Fibroblast of villous mesenchyme (primary cell): ENCODE measurements at regions not wholly inside any gene's neighbourhood (a gene's known extent, or its start where the extent isn't known, plus 50 kb on each side); places are given as distances from the start of the nearest gene placed in this dataset.
"Not testable (repeated sequence)": the region's sequence is repeated elsewhere in the genome, so short reads cannot be mapped to it uniquely, and the experiment has no call there.

Source experiments
- DNase-seq: peaks from one replicate; pipeline ENCODE4 v3.0.0-alpha.2; 2010; ENCODE audit warnings: low read depth
- H3K4me3 ChIP-seq: 2 replicates; pipeline ENCODE4 v1.5.1; 2011; ENCODE audit warnings: low read depth, mild to moderate bottlenecking, low read length
- TF ChIP-seq, protein P1 (sequence below): IDR thresholded peaks from 2 replicates; pipeline ENCODE4 v1.5.1; 2012; ENCODE audit warnings: low read depth, mild to moderate bottlenecking, low read length; ENCODE audit not compliant: insufficient read depth

DNA sequence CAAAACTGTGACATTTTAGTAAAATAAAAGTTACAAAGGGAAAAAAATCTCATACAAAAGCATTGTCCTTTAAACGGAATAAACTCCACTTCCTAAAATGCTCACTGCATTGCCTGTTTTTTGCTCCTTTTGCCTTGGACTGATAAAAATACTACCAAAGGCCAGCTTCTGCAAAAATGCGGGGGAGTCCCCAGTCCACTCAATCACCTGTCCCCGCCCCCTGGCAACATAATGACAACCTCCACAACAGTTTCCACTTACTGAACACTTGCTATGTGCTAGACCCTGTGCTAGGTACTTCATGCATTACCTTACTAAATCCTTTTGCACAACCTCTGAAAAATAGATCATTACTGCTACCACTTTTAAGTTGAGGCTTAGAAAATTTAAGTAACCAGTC is 172.7 kb upstream of the CCL2 start:
- no peak overlapping the region for H3K4me3 ChIP-seq
- TF ChIP-seq, protein P1, sequence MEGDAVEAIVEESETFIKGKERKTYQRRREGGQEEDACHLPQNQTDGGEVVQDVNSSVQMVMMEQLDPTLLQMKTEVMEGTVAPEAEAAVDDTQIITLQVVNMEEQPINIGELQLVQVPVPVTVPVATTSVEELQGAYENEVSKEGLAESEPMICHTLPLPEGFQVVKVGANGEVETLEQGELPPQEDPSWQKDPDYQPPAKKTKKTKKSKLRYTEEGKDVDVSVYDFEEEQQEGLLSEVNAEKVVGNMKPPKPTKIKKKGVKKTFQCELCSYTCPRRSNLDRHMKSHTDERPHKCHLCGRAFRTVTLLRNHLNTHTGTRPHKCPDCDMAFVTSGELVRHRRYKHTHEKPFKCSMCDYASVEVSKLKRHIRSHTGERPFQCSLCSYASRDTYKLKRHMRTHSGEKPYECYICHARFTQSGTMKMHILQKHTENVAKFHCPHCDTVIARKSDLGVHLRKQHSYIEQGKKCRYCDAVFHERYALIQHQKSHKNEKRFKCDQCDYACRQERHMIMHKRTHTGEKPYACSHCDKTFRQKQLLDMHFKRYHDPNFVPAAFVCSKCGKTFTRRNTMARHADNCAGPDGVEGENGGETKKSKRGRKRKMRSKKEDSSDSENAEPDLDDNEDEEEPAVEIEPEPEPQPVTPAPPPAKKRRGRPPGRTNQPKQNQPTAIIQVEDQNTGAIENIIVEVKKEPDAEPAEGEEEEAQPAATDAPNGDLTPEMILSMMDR: no peak
- no peak for DNase-seq

DNA sequence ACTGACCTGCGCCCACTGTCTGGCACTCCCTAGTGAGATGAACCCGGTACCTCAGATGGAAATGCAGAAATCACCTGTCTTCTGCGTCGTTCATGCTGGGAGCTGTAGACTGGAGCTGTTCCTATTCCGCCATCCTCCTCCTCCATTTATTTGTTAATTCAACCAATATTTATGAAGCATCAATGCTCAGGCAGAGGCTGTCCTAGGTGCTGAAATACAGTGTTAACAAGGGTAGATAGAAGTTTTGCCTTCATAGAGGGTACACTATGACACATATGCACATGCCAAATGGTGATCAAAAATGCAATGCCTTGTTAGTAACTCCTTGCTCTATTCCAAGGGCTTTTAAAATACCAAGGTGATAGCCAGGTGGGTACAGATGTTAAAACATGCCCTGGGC is 166.0 kb upstream of the CCL2 start:
- DNase-seq, H3K4me3 ChIP-seq: not testable (repeated sequence)

- no peak overlapping the region for H3K4me3 ChIP-seq
- DNase-seq: no peak
- TF ChIP-seq, protein P1: no peak
Measured at GRCh38 chr17:34090593-34090992, 164.5 kb upstream of the CCL2 start.

DNA sequence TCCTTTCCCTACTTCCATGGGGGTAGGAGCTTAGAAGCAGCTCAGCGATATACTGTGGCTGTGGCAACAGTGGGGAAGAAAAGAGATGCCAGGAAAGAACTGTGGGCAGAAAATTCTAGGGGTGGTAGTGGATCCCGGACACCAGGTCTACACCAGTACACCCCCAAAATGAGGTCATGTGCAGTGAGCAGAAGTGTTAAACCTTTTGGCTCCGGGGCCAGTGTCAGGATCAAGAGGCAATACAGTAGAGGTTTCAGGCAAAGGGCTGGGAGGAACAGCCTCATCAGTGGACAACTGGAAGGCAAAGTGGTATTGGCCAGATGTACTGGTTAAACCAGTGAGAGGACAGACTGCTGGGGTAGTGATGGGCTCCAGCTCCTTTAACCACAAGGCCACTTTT is 163.1 kb upstream of the CCL2 start:
- no peak for DNase-seq
- no peak overlapping the region for H3K4me3 ChIP-seq
- TF ChIP-seq, protein P1: no peak

- TF ChIP-seq, protein P1: no peak
- no peak for DNase-seq
- no peak overlapping the region for H3K4me3 ChIP-seq
Measured at GRCh38 chr17:34095106-34095505, 160.0 kb upstream of the CCL2 start.

DNA sequence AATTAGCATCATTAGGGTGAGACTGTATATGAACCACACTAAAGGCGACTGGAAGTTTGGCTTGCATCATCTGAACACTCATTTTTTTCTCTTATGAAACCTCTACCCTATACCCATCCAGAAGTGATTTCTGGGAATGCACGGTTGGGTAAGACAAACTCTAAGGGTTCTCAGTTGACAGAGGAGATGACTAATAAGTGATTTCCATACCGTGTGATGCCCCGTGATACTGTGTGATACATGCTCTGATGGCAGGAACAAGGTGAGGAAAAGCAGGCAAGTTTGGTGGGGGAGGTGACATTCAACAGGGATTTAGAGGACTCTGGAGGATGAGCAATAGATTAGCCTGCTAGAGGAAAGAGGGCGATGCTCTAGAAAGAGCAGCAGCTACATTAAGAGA is 156.4 kb upstream of the CCL2 start:
- DNase-seq: no peak
- no peak overlapping the region for H3K4me3 ChIP-seq
- TF ChIP-seq, protein P1: no peak

- TF ChIP-seq, protein P1: no peak
- no peak for DNase-seq
- H3K4me3 ChIP-seq: no peak overlapping the region
Measured at GRCh38 chr17:34099859-34100515, 155.1 kb upstream of the CCL2 start.

- TF ChIP-seq, protein P1: no peak
- DNase-seq: no peak
- no peak overlapping the region for H3K4me3 ChIP-seq
Measured at GRCh38 chr17:34107019-34107418, 148.1 kb upstream of the CCL2 start.
